ENCODE measurements at regions not wholly inside any gene's neighbourhood (a gene's known extent, or its start where the extent isn't known, plus 50 kb on each side); places are given as distances from the start of the nearest gene placed in this dataset.

GRCh38 chr11:97912629-97913028 lies 1108.1 kb upstream of the CNTN5 start:
- TF ChIP-seq CTCF (IDR thresholded peaks at IDR 0.05) (no peak), POLR2A (IDR thresholded peaks at IDR 0.05) (no peak)

Data from breast epithelium (tissue), 3 donors.